Hematopoietic multipotent progenitor cell treated with erythropoietin and hydrocortisone succinate and interleukin-3 and kit ligand, for 17 days (in vitro differentiated cells): ENCODE measurements at regions not wholly inside any gene's neighbourhood (a gene's known extent, or its start where the extent isn't known, plus 50 kb on each side); places are given as distances from the start of the nearest gene placed in this dataset.

Experiments
- DNase-seq: peaks from one replicate; pipeline ENCODE4 v3.0.0-alpha.2; 2015; ENCODE audit warnings: low spot score

DNA sequence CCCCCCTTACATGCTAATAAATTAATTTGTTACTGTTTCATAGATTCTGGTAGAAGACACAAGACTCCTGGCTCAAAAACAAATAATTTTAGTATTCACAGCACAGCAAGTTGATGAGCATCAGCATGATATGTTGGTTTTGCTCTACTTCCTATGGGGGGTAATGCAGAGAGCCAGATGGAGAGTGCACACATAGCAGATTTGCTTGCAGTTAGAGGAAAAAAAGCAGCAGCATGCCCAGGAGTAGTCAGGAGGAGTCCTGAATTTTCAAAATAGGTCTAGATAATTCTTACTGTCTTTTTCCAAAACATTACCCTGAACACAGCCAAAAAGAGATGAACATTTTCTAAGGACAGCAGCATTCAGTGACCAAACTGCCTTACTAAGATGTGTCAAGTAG, 261.3 kb downstream of the COX7C start:
- DNase-seq, result no peak

- no peak for DNase-seq
Observed at GRCh38 chr5:86880344-86880743, 262.6 kb downstream of the COX7C start.

GRCh38 chr5:86880785-86881492, 263.2 kb downstream of the COX7C start:
- no peak for DNase-seq

DNA sequence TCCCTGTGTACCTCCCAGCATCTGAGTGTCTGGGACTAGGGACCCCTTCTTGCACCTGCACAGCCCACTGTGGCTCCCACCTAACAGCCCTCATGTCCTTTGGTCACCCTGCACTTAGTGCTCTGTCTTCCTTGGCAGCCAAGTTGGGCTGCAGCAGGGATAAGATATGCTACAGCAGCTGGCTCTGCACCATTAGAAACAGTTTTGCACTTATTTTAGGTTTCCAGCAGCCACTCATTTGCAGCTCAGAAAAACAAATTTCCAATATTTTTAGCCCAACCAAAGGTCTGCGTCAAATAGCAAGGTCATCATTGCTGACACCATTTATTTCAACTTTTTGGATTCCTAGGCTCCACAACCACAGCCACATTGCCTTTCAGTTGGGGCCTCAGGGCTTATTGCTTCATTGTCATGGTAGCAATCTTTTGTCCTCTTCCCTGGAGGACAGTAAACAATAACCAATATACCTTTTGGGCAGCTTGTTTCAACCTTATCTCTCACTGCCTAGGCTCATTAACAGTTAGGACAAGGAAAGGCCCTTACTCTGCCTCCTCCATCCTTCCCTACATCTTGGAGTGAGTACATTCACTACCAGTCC, 263.9 kb downstream of the COX7C start:
- DNase-seq, result no peak

GRCh38 chr5:86884608-86885007, 266.9 kb downstream of the COX7C start:
- no peak for DNase-seq

- DNase-seq, result no peak
Observed at GRCh38 chr5:86885011-86885410, 267.3 kb downstream of the COX7C start.

DNA sequence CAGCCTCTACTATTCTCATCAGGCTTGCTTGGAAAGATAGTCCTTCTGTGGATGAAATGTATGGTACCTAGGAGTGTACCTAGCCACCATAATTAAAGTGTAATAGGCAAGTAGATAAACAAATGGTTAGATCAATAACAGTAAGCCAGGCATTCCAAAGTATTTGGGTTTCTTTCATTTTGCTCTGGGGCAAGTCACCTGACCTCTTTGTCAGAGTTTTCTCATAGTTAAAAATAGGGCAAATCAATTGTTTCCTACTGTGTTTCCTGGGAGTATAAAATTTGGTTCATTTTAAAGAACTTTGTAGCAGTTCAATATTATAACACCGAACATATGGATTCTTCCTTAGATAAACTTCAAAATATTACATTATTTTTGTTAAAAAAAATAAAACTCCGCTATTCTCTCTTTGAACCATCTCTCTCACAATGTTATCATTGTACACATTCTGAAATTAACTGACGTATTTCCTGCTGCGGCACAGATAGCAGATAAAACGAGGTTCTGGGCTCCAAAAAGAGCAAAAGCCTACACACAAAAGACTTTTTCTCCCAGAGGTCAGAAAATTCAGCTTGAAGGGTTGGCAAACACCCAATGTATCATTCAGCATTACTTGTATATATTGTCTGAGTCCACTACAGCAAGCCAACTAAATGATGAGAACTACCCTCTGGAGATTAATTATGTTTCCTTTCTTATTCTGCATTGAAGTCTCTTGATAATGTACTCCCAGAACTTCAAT, 267.9 kb downstream of the COX7C start:
- no peak for DNase-seq

GRCh38 chr5:86890375-86890774, 272.6 kb downstream of the COX7C start:
- DNase-seq, result no peak

- no peak for DNase-seq
Observed at GRCh38 chr5:86894056-86894455, 276.3 kb downstream of the COX7C start.

GRCh38 chr5:86896916-86897315, 279.2 kb downstream of the COX7C start:
- DNase-seq, result no peak

- DNase-seq, result no peak
Observed at GRCh38 chr5:86909418-86910295, 291.9 kb downstream of the COX7C start.

DNA sequence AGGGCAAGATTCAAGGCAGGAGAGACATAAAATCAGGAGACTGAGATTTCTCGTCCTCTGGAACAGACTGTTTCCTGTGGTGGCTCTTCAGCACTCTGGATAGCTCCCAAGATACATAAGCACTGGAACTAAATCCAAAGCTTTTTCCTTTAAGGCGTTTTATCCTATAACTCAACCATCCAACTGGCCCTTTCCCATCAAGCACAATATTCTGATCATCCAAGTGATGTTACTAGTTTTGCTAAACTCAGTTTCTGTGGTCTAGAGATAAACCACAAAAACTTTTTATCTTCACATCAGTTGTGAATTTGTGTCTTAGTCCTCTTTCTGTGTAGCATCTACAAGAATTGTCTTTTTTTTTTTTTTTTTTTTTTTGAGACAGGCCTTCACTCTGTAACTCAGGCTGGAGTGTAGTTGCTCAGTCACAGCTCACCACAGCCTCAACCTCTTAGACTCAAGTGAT, 299.4 kb downstream of the COX7C start:
- no peak for DNase-seq

- no peak for DNase-seq
Observed at GRCh38 chr5:86918246-86918645, 300.5 kb downstream of the COX7C start.

DNA sequence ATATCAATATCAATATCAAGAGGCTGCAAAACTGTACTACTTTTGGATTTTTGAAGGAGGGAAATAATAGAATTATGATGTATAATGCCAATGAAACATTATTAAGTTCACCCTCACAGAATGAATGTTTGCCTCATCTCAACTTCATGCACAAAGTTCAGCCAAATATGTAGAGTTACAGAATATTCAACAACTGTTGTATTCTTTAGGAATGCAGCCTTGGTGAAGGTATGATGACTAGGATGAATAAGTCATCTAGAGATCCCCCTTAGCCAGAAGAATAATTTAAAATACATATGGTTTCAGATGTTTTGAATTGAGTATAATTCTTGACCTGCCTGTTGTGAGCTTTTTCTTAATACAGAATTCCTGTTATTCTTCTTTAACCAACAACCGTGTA, 308.3 kb downstream of the COX7C start:
- DNase-seq, result no peak

DNA sequence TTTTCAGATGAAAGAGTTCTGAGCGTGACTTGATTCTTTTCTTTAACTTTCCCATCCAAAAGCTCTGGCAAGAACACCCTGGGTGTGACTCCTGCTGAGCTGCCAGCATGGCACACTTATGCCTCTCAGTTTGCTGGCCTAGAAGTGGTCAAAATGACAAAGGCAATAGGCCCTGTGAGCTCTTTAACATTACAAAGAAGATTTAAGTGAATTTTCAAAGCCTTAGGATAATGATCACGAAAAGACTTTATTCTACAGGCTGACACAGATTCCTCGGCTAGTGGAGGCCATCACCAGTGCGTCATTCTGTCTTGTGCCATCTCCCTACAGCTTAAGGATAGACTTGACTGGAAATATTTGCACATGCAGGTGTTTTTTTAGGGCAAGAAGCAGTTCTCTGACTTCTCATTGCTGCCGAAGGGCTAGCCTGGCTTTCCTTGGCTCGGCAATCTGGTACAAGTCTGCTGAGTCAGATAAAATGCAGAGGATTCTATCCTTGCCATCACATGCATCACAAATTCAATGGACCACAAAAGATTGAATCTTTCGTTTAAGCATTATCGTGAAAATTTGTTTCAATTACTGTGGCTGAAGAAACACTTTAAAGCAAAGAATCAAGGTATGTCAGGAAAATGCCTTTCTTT, 311.5 kb downstream of the COX7C start:
- DNase-seq, result no peak

GRCh38 chr5:86951761-86952160, 315.9 kb upstream of the RASA1 start:
- no peak for DNase-seq

GRCh38 chr5:86964889-86965288, 302.8 kb upstream of the RASA1 start:
- no peak for DNase-seq

DNA sequence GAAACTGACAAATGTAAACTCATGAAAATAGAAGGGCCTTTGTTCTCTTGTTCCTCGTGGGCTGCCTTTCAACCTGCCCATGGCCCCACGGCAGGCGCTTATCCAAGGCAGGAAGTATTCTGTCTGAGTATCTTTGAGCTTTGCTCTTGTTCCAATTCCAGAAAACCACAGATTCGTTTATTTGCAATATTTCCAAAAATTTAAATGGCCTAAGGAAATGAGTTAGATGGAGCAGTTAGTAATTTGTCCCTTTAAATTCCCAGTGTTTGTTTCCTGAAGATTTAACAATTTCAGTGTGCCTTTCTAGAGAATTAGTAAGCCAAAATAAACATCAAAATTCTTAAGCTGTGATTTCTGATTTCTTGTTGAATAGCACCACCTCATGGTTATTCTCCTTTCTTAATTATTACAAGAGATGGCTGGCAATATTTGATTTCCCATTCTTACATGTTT, 299.4 kb upstream of the RASA1 start:
- DNase-seq, result no peak

DNA sequence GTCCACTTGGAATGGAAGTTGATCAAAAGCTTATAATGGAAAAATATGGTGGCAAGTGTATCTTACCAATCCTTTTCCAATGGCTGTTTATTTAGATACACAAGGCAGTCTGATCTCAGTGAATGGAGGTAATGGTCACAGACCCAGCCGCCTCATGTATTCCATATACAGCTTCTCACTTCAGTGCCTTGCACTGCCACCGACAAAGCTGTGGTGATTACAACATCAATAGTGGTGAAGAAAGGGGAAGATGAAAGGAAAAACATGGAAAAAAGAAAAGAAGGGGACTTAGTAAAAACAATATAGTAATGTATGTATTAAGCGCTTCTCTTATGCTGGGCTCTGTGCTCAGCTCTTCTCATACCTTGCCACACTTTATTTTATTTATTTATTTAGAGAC, 297.3 kb upstream of the RASA1 start:
- no peak for DNase-seq

- no peak for DNase-seq
Observed at GRCh38 chr5:86971034-86971571, 296.6 kb upstream of the RASA1 start.

DNA sequence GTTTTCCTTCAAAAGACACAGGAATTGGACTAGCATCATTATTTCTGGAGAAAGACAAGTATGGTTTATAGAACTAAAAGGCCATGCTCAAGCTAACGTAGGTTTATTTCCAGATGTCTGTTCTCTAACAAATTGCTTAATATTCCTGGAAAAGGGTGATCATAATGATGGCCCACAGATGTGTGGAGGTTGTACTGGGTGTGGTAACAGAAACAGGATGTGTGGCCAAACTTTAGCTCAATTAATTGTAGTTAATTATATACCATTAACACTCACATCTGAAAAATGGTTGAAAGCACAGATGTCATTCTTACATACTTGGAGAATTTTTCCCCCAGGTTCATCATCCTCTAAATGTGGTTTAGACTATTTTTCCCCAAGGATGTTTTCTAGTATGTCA, 292.7 kb upstream of the RASA1 start:
- DNase-seq, result no peak
